ENCODE measurements at regions not wholly inside any gene's neighbourhood (a gene's known extent, or its start where the extent isn't known, plus 50 kb on each side); places are given as distances from the start of the nearest gene placed in this dataset.

DNA sequence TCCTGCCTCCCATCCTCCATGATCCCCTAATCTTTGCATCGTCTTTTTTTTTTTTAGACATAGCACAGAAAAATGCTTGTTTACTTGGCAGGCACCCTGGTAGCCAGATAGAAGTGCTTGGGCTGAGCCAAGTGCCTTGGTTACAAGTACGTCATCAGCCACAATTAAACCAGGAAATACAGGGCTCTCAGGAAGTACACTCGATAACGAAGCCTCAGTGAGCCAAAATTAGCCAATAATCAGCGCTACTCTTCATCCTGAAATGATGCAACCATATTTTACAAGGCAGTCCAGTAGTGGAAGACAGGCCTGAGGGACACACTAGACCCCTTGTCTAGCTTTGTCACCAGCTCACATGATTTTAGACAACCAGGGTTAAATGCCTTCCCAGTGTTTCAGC, 194.0 kb upstream of the NBEA start:
- TF ChIP-seq, protein P1, sequence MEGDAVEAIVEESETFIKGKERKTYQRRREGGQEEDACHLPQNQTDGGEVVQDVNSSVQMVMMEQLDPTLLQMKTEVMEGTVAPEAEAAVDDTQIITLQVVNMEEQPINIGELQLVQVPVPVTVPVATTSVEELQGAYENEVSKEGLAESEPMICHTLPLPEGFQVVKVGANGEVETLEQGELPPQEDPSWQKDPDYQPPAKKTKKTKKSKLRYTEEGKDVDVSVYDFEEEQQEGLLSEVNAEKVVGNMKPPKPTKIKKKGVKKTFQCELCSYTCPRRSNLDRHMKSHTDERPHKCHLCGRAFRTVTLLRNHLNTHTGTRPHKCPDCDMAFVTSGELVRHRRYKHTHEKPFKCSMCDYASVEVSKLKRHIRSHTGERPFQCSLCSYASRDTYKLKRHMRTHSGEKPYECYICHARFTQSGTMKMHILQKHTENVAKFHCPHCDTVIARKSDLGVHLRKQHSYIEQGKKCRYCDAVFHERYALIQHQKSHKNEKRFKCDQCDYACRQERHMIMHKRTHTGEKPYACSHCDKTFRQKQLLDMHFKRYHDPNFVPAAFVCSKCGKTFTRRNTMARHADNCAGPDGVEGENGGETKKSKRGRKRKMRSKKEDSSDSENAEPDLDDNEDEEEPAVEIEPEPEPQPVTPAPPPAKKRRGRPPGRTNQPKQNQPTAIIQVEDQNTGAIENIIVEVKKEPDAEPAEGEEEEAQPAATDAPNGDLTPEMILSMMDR (IDR thresholded peaks at IDR 0.05; ENCODE audit: control extremely low read depth, extremely low read depth, low read depth, missing control alignments): no peak
- ChIA-PET CTCF (interaction anchor here (0.9 to 1.2 kb wide), 2 partner anchors 10 to 14 kb away, joined by 3 read pairs; no protein-coding TSS in a partner anchor), POLR2A (no interaction called here)
- no peak for DNase-seq (ENCODE audit: extremely low spot score)

DNA sequence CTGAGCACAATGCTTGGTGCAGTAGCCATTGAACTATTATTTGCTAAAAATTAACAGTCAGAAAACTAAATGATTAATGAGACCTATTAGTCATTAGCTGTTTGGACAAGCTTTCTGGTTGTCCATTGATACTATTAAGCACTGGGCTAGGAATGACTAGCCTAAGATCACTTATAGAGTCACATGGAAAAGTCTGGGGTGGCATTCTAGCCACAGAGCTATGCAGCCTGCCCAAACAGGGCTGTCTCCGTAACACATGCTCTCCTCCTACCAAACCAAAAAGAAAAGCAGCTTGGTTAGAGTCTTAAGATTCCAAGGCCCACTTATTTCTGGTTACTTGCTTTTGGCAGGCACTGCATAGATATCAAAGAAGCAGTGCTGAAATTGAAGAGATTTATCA, 193.5 kb upstream of the NBEA start:
- CTCF ChIA-PET: interaction anchor here (0.9 kb wide), 1 partner anchor 11 kb away, joined by 3 read pairs; no protein-coding TSS in a partner anchor
- TF ChIP-seq, protein P1 (IDR thresholded peaks at IDR 0.05; ENCODE audit: control extremely low read depth, extremely low read depth, low read depth, missing control alignments): no peak
- DNase-seq (ENCODE audit: extremely low spot score): no peak
- POLR2A ChIA-PET: no interaction called here

DNA sequence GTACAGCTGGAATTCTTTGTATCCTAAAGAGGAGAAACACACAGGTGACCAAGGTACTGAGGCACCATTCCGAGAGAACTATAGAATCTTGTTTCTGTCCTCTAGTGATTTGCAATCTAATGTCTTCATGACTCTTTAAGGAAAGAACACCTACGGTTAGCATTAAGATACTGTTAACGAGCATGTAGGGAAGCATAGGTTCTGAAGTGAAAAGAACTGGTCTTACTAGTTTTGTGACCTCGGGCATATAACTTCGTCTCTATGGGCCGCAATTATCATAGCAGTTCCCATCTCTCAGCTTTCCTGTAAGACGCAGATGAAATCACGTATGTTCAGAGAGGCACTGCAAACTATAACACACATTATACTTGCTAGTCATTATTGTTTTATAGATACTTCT, 193.0 kb upstream of the NBEA start:
- CTCF ChIA-PET: no interaction called here
- DNase-seq (ENCODE audit: extremely low spot score): no peak
- POLR2A ChIA-PET: no interaction called here
- TF ChIP-seq, protein P1 (IDR thresholded peaks at IDR 0.05; ENCODE audit: control extremely low read depth, extremely low read depth, low read depth, missing control alignments): no peak

DNA sequence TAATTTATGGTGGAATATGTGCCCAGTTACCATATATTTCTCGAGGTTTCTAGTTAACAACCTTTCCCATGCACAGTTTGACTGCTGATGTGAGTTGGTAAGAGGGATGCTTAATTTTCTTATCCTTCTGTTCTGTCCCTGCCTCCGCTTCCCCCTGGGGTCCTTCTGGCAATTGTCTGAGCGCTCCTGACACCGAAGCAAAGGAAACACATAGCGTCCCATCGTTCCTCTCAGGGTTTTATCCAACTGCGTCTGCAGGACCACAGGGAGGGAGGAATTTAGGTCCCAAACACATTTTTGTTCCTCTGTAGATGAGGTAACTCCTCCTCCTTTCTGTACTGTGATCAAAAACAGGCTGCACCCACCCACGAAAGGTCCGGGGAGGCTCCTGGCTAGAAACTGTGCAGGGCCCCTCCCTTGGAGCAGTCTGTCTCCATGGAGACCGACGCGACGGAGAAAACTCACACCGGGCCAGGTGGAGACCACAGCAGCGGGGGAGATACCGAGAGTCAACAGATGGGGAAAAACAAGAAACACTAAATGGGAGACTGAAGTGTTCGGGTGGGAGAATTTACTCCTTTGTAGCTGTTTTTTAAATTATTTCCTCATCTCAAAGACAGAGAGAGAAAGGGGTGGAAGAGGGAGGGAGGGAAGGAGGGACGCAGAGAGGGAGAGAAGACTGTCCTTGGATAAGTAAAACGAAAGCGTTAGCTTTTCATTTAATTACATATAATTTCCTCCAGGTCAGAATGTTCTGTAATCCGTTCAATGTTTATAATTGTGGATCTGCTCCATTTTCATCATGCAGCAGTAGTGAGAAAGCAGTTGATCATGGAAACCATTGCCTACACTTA, 191.8 kb upstream of the NBEA start:
- peak; percentile 13 for DNase-seq (ENCODE audit: extremely low spot score)
- TF ChIP-seq, protein P1 (IDR thresholded peaks at IDR 0.05; ENCODE audit: control extremely low read depth, extremely low read depth, low read depth, missing control alignments): no peak
- ChIA-PET POLR2A (no interaction called here), CTCF (no interaction called here)

DNA sequence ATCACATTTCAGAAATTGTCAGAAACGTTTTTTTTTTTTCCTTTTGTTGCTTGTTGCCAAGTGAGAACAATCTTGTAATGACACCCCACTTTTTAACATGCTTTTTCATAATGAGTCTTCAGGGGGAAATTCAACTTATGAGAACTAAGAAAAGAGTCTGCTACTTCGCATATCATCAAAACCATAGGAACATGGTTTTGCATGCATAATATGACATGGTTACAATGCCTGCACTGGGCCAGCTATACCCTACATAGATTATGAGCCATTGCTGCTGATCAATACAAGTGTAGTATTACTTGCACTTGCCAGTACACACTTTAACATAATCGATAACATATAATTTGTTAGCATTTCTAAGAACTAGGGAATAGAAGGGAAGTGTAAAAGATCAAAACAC, 191.0 kb upstream of the NBEA start:
- ChIA-PET POLR2A (no interaction called here), CTCF (no interaction called here)
- TF ChIP-seq, protein P1 (IDR thresholded peaks at IDR 0.05; ENCODE audit: control extremely low read depth, extremely low read depth, low read depth, missing control alignments): no peak
- DNase-seq (ENCODE audit: extremely low spot score): no peak

DNA sequence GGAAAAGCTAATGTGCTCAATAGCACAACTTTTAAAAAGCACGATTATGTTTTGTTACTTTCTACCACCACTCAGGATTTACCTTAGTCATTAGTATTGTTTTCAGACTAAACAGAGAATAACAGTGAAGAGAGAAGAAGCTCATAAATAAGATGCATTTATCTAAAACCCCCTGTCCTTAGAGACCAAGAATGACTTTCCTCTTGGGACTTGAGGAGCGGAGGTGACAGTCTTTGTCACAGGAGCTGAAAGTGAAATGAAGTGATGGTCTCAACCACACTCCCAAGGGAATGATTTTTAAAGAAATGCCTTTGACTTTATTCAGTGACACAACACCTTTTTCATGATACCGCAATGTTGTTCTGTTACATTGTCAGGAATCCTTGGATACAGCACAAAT, 190.6 kb upstream of the NBEA start:
- ChIA-PET CTCF (no interaction called here), POLR2A (no interaction called here)
- TF ChIP-seq, protein P1 (IDR thresholded peaks at IDR 0.05; ENCODE audit: control extremely low read depth, extremely low read depth, low read depth, missing control alignments): no peak
- DNase-seq (ENCODE audit: extremely low spot score): no peak

Measured in GM10248 (cell line).